Cardiac muscle cell (in vitro differentiated cells and primary cell): ENCODE measurements at regions not wholly inside any gene's neighbourhood (a gene's known extent, or its start where the extent isn't known, plus 50 kb on each side); places are given as distances from the start of the nearest gene placed in this dataset.
A peak's percentile ranks its signal among the peaks of the same experiment; 100 is the strongest.

Experiments
- DNase-seq, 2 donors: peaks; one replicate each; pipeline versions ENCODE4 v3.0.0 to v3.0.0-alpha.2; 2010 to 2017; ENCODE audit warnings: low read depth in 1 of 2, low spot score in 1 of 2
- H3K27ac ChIP-seq: fragments of 200-600 bp; sonication (generic); 2 replicates; pipeline ENCODE4 v1.5.1; 2016
- H3K27me3 ChIP-seq: fragments of 200-600 bp; sonication (generic); 2 replicates; pipeline ENCODE4 v1.6.0; 2016; ENCODE audit warnings: control low read depth
- H3K36me3 ChIP-seq: fragments of 200-600 bp; sonication (generic); 2 replicates; pipeline ENCODE4 v1.5.1; 2016; ENCODE audit warnings: control low read depth
- H3K4me1 ChIP-seq: fragments of 200-600 bp; sonication (generic); 2 replicates; pipeline ENCODE4 v1.8.1; 2017; ENCODE audit warnings: low read depth, mild to moderate bottlenecking, mixed run types
- H3K4me3 ChIP-seq: fragments of 200-600 bp; sonication (generic); 2 replicates; pipeline ENCODE4 v1.5.1; 2016; ENCODE audit warnings: mild to moderate bottlenecking
- H3K9me3 ChIP-seq: fragments of 200-600 bp; sonication (generic); 2 replicates; pipeline ENCODE4 v1.5.1; 2017; ENCODE audit warnings: low read depth, mild to moderate bottlenecking, control low read depth
- CTCF ChIP-seq: IDR thresholded peaks from 2 replicates; pipeline ENCODE4 v1.5.1; 2012; ENCODE audit warnings: low read depth, mild to moderate bottlenecking, low read length

- no peak overlapping the region for H3K27ac ChIP-seq
- H3K36me3 ChIP-seq, result no peaks in the 10 kb centered on the region
- no peak overlapping the region for H3K4me3 ChIP-seq
- H3K27me3 ChIP-seq, result no peaks in the 10 kb centered on the region
- no peaks in the 10 kb centered on the region for H3K4me1 ChIP-seq
- no peaks in the 10 kb centered on the region for H3K9me3 ChIP-seq
- no peak for TF ChIP-seq CTCF
- no peak for DNase-seq
Measured at GRCh38 chr17:33611532-33611931, 318.4 kb upstream of the ASIC2 start.

GRCh38 chr17:33615861-33616260 lies 322.8 kb upstream of the ASIC2 start:
- TF ChIP-seq CTCF, result no peak
- H3K27ac ChIP-seq, result no peak overlapping the region
- DNase-seq, result peak in 1 of 2 donors; percentile 11
- H3K9me3 ChIP-seq, result no peaks in the 10 kb centered on the region
- H3K4me1 ChIP-seq, result no peaks in the 10 kb centered on the region
- no peaks in the 10 kb centered on the region for H3K27me3 ChIP-seq
- H3K4me3 ChIP-seq, result no peak overlapping the region
- no peaks in the 10 kb centered on the region for H3K36me3 ChIP-seq

GRCh38 chr17:33623841-33624240 lies 330.7 kb upstream of the ASIC2 start:
- Histone ChIP-seq H3K9me3 (no peaks in the 10 kb centered on the region), H3K4me3 (no peak overlapping the region), H3K27ac (no peak overlapping the region), H3K36me3 (no peaks in the 10 kb centered on the region), H3K27me3 (no peaks in the 10 kb centered on the region), H3K4me1 (no peaks in the 10 kb centered on the region)
- DNase-seq, result no peak
- TF ChIP-seq CTCF, result no peak

DNA sequence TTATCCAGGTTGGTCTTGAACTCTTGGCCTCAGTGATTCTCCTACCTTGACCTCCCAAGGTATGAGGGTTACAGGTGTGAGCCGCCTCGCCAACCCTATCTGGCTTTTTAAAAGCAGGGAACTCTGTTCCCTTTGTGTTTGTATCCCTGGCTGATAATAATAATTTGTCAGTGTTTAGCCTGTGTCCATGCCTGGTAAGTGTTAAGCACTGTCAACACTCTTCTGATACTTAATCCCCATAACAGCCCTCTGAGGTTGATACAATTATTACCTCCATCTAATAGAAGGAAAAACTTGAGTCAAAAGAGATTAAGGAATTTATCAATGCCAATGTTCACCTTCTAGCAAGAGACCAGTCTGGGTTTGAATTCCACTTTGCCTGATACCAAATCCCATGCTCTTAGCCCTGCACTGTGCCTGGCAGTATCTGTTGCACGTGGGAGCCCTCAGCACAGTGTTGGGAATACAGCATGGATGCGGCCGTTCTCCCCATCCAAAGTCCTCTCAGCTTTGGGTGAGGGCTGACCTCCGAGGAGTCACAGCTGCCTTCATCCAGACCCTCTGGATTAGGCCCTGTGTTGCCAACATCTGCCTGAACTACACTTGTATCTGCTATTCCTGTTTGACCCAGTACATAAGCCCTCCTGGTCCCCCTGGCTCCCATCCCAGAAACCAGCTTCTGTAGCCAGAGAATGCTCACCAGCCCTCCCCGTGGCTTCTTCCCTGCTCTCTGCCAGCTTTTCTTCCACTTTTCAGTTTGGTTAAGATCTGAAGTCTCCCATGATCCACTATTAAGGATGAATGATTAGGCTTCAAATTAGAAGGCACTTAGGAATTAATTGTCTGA lies 335.6 kb upstream of the ASIC2 start:
- no peak overlapping the region for H3K4me3 ChIP-seq
- no peaks in the 10 kb centered on the region for H3K4me1 ChIP-seq
- TF ChIP-seq CTCF, result no peak
- H3K27me3 ChIP-seq, result no peaks in the 10 kb centered on the region
- DNase-seq, result no peak
- H3K36me3 ChIP-seq, result no peaks in the 10 kb centered on the region
- H3K9me3 ChIP-seq, result no peaks in the 10 kb centered on the region
- H3K27ac ChIP-seq, result no peak overlapping the region

- Histone ChIP-seq H3K9me3 (no peaks in the 10 kb centered on the region), H3K27ac (no peak overlapping the region), H3K36me3 (no peaks in the 10 kb centered on the region), H3K27me3 (no peaks in the 10 kb centered on the region), H3K4me1 (no peaks in the 10 kb centered on the region), H3K4me3 (no peak overlapping the region)
- no peak for DNase-seq
- no peak for TF ChIP-seq CTCF
Measured at GRCh38 chr17:33633446-33633845, 340.4 kb upstream of the ASIC2 start.
